DMS153 treated with DMSO at 0.1 percent for 48 hours (cell line): ENCODE measurements at regions not wholly inside any gene's neighbourhood (a gene's known extent, or its start where the extent isn't known, plus 50 kb on each side); places are given as distances from the start of the nearest gene placed in this dataset.

Experiments used
- DNase-seq: peaks from one replicate; lab custom pipeline; 2025; ENCODE audit not compliant: unreplicated experiment; lab: John Stamatoyannopoulos, UW

DNA sequence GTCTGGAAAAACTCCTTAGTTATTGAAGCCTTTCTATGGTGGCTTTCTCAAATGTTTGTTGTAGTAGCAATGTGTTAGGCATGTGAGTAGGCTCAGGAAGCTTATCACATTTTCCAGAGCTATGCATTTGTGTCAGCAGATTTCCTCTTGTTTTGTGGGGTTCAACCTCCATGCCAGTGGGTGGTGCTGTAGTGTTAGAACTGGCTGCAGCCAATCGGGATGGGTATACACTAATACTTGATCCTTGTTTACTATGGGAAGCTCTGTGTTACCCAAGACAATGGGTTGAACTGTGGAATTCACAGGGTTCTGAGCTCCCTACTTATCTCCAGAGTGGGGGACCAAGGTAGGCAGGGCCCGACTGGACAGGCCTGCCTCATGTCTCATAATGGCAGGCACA lies 348.5 kb upstream of the ADAMTS5 start:
- no peak for DNase-seq

DNA sequence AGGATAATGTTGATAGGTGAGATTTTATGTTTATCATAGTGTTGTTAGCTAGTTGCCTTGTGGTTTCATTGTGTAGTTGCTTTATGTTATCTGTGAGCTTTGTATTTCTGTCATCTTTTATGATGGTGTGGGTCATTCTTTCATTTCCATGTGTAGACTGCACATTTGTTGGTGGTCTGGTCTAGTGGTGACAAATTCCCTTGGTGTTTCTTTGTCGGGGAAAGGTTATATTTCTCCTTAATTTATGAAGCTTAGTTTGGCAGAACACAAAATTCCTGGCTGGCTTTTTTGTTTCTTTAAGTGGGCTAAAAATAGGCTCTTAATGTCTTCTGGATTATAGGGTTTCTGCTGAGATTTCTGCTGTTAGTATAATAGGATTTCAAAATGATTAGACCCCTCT lies 347.2 kb upstream of the ADAMTS5 start:
- no peak for DNase-seq

DNA sequence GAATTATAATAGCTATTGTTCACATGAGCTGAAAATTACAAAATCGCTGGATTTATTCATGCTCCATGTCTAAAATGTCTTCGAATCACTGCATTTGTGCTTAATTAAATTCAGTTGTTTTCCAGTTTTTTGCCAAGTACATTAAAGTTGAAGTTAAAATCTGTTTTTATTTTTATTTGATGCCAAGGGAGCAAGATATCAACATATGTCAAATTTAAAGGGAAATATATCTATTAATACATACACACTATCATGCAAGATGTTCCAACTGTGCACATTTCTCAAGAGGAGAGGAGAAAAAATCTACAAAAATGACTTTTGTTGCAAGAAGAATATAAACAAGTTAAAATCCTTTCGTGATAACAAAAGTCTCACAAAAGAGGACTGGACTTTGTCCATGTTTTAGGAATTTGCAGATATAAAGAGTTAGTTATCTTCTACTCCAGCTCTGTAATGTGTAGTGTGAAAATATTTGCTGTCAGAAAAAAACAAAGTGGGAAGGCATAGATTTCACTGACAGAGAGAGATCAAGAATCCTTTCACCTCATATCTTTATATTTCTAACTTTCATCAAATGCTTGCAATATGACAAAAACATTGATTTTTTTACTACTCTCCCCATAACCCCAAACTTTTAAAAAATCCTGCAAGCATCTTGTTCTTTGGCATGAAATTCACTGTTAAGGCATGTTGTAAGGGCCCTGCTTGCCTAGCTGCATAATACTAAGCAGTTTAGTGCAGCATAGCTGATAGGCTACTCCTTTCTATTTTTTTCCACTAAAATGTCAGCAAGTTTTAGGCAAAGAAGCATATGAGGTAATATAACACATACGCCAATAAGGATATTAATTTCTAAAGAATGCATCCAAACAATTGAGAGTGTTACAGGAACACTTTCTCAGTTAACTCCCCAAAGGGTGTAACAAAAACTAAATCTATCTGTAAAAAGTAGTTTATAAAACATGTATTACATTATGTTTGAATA lies 340.2 kb upstream of the ADAMTS5 start:
- no peak for DNase-seq

DNA sequence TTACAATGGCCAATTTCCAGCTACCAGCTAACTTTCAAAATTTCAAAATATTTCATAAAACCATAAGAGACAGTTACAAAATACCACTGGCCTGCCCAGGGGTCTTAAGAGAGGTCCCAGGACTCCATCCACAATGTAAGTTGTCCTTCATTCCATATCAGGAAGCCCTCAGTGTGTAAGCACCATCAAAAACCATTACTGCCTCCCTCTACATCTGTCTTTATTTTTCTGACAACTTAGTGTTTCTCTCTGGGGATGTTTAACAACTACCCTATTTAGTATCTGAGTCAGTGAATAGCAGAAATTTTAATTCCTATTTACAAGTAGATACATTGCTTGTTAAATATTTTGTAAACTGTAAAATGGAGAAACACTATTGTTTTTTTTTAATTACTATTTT lies 339.3 kb upstream of the ADAMTS5 start:
- no peak for DNase-seq

DNA sequence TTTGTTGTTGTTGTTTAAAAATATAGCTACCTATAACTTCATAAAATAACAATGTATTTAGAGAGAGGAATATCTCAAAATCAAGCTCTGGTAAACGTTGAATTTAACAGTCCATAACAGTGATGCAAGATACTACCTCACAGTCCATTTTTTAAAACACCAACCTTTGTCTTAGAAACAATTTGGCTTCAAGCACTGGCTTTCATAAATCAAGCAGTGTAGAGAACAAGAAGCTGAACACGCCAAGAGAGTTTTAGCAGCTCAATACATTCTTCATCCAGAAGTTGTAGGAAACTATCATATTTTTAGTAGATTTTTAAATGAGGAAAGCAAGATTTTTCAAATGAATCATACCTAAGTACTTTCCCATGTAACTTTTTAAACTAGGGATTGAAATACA lies 334.3 kb upstream of the ADAMTS5 start:
- DNase-seq = no peak

DNA sequence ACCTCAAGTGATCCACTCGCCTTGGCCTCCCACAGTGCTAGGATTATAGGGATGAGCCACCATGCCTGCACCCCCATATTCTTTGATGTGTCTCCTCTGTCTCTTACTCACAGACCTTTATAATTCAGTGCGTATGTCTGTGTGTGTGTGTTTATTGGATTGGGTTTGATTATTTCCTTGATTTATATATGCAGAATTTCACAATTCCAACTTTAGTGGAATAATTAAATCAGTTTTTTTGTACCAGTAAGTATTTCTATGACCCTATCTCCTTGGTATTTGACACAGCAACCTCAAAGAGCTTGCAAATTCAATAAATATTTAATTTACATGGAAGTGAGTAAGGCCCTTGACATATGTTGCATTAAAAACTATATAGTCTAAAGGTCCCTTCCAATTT lies 333.9 kb upstream of the ADAMTS5 start:
- DNase-seq = no peak

DNA sequence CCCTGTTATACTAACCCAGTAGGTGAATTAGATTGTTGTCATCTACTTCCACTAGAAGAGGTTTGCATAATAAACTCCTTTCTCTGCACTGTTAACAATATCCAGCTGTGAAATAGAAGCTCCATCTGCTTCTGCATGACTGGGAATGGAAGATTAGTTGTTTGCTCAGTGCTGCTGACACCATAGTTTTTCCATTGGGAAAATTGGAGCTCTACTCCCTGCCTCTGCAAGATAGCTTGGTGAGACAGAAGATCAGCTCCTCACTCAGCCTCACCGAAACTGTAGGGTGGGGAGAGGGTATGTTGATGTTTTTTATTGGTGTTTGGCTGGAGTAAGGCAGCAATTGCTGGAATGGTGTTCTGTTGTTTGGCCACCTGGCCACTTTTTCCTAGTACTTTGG lies 331.6 kb upstream of the ADAMTS5 start:
- DNase-seq = no peak

DNA sequence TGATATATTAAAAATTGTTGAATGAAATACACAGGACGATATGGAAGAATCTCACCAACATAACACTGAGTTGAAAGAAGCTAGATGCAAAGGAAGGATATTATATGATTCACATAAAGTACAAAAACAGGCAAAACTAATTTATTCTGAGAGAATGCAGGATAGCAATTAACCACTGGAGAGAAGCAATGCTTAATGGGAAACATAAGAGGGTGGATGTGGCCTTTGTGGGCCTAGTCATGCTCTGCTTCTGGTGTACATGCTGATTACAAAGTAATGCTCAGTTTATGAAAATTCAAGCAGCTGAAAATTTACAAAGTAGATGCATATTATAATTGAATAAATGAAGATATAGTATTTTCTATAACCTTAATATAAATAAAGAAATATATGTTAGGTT lies 326.4 kb upstream of the ADAMTS5 start:
- DNase-seq = no peak

DNA sequence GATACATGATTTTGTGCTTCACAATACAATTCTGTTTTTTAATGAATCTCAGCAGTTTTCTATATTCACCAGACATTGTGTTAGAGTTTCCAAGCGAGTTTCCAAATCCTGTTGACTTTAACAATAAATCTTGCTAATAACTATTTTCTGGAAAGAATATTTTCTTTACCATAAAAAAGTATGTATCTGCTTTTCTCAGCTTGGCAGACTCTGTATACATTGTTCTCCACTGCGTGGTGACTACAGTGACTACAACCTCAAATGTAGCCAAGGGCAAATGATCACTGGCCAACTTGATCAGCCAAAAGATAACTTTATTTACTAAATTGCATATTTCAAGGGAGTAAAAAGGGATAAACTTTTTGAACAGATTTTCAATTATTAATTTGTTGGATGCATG lies 325.9 kb upstream of the ADAMTS5 start:
- DNase-seq = no peak

DNA sequence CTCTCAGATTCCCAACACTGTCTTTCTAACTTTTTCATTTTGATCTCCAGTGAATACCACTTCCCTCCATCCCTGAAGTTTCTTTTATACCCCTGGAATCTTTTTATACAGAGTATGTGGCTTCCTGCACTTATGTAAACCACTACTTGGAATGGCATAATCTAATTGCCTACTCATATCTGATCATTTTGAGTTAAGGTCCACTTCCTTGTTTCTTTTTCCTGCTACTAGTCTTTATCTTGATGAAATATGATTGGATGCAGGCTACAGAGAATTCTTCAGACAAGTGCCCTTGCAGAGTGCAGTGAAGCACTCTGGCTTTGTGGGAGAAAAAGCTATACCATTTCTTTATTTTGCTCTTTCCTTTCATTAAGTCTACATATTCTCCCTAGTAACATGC lies 325.3 kb upstream of the ADAMTS5 start:
- no peak for DNase-seq

DNA sequence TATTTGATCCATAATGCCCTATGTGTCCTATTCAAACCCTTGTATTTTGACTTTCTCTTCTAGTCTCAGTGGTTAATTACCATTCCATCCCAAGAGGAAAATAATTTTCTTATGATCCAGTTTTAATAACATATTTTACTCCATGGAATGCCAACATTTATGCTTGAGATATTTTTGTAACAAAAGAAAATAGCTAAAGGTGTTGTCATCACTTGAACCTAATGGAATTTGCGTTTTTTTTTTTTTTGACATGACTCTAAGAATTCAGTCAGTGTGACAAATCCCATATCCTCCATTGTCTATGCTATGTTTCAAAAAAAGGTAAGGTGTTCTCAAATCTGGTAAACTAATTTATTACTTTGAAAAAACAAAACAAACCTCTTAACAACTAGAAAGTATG lies 324.1 kb upstream of the ADAMTS5 start:
- DNase-seq = no peak

DNA sequence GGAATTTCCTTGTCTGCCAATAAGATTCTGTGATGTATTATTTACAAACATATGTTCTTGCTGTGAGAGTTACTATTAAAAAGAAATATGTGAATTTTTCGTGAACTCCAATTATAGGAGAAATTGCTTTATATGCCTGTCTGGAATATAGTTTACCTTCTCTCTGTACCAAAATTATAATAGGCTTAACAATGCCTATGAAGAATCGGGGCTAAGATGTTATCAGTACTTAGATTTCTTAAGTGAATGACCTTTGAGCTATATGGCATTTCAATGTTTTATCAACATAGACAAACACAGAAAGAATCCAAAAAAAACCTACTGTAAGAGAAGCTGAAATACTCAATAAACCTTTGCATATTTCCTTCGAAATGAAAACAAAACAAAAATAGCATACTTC lies 323.1 kb upstream of the ADAMTS5 start:
- no peak for DNase-seq

DNA sequence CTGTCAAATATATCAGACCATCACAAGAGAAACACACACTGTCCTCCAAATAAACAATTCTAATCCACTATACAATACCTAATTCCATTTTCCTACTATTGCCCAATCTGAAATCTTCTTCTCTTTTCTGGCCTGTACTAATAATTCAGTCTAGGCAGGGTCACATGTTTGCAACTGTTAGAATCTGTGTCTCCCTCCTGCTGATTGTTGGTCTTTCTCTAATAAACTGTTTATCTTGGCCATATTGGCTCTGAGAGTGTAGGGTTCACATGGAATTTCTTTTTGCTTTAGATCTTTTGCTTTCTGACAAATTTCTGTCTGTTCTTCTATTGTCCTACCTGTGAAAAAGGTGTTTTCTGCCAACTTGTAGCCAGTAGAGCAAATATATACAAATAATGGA lies 319.9 kb upstream of the ADAMTS5 start:
- no peak for DNase-seq

DNA sequence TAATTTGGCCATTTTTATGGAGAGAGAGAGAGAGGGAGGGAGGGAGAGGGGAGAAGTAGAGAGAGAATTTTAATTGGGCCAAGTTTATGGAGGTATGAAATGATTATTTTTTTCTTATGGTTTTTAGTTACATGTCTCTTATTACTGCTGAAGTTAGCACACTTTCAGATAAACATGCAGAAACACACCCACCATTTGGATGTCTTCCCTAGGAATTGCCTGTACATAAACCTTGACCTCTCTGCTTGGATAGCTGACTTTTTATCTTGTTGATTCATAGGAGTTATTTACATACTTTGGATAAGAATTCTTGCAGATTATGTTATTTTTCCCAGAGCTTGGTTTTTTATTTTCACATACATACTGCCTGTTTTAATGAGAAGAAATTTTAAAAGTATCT lies 310.2 kb upstream of the ADAMTS5 start:
- DNase-seq = no peak

DNA sequence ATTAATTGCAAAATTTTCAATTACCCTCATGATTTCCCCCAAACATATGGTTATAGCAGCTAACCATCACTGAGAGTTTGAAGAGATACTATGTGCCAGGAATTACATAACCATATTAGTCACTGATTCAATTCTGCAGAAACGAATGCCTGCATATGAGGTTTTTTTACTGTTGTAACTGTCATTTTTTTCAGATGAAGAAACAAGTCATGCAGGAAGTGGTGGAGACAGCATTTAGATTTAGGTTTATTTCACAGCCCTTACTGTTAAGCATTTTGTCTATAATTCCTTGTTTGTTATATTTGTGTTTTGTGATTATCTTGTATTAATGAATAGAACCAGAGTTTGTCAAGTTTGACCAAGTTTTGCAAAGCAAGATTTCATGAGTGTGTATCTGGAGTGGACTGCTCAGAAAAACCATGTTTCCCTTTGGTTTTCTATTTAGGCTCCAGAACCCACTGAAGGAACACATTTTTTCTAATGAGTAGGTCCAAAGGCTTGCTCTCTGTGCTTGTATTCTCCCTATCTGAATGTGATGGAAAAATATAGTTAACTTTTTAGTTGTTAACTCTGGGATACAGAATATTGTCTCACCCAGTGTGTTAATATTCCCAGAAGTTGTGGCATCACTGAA lies 308.5 kb upstream of the ADAMTS5 start:
- DNase-seq = no peak

DNA sequence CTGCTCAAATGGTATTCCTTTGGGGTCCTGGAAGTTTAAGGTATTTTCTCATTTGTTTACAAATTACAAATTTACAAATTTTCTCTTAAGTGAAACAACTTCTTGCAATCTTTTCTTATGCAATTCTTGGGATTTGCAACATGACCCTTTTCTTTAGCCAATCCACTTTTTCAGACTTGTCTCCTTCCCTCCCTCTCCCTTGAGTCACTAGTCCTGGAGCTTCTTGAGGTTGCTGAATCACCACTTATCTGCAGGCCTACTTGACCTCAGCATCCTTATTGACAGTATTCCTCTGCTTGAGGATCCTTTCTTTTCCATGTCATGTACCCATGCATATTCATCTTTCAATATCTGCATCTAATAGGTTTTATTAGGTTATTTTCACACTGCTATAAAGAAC lies 302.8 kb upstream of the ADAMTS5 start:
- no peak for DNase-seq

DNA sequence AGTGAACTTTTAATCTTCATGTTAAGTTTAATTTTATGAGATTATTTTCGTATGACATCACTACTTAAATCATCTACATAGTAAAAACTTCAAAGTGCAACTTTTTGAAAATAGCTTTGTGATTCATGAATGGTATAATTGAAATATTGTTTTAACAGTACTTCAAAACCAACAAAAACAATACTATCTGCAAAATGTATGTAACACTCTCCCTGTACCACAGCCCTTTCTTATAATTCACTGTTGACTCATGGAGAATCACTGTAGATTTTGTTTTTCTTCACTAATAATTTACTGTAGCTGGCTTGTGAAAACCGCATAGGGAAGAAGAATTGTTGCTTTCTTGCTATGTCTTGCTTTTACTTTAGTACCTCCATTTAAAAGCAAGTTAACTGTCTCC lies 301.4 kb upstream of the ADAMTS5 start:
- no peak for DNase-seq

DNA sequence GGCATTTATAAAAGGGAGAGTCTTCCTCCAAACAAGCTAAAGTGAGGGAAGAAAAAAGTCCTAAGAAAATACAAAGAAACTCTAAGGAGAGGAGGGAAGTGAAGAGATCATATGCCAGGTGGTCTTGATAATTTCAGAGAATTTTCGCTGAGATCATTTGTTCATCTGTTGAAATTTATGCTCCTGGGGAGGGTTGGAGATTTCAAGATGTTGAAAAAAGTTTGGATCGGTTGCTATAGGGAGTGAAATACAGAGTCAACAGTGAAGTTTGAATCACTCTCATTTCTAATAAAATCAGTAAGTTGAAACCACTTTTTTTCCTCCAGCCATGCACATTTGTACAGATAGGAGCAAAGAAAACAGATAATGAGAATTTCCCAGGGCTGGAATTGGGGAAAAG lies 299.1 kb upstream of the ADAMTS5 start:
- DNase-seq = no peak

DNA sequence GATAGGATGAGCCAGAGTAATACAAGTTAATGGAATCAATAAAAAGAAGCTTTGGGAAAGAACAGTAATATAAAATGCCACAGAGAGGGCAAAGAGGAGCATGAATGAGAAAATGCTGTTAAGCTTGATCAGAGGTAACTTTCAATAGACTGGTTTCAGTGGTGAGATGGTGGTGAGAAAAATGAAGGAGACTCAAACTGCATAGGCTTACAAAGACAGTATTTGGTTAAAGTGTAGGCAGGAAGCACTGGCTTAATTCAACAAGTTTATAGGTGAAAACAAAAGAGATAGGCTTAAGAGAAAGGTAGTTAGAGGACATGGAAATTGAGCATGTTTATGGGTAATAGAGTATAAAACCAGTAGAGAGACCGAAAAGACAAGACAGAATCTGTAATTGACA lies 298.6 kb upstream of the ADAMTS5 start:
- DNase-seq = no peak

DNA sequence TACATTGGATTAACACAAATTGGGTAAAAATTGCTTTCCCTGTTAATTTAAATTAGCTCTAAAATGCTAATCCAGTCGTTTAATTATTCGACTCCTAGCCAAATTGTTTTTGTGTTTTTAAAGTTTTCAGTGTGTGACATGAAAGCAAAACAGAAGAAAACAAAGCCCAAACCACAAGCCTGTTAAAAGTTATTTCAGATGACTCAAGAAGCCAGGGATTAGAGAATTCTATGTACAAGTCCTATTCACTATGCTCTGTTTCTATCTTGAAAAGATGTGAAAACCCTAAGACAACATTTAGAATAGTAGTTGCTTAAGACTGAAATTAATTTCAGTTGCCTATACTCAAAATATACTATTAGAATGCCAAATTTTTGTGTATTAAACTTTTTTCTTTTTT lies 294.8 kb upstream of the ADAMTS5 start:
- DNase-seq = no peak

DNA sequence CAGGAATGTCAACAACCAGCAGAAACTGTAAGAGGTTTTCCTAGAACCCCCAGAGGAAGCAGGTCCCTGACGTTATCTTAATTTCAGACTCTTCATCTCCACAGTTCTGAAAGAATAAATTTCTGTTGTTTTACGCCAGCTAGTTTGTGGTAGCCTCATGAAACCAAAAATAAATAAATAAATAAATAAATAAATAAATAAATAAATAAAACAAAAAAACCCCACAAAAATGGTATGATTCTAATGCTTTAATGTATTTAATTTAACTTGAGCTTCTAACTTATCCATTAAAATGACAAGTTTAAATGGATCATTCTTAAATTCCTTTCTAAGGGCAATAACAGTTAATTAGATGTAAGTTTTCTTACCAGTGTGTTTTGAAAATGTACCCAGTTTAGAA lies 293.8 kb upstream of the ADAMTS5 start:
- no peak for DNase-seq

DNA sequence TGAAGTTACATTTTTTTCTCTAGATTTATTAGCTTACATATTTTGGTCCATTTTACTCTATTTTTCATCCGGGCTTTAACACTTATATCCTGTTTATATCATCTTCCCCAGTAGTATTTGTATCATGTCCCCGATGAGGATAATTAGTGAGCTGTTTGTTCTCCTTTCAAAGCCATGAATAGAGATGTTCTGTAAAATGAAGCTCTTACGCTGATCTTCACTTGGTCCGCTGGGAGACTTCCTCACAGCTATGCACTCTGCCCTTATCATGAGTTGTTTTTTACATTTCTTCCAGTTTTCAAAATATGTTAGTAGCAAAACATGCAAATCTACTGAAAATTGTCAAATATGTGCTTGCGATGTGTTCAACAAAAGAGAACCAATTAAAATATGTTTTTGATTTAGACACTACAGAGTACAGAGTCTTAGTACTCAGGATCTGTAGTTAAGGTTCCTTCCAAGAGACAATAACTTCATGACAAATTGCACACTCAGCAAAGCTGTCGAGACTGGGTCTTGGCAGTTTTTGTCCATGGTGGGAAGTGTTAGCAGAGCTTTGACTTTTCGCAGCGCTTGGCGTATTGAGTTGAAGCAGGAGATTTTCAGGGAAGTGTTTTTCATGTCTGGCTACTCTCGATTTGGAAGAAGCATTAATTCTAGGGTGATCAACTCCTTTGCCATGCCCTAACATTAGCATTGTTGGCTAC lies 292.0 kb upstream of the ADAMTS5 start:
- no peak for DNase-seq
